BE2C (cell line): ENCODE measurements at regions not wholly inside any gene's neighbourhood (a gene's known extent, or its start where the extent isn't known, plus 50 kb on each side); places are given as distances from the start of the nearest gene placed in this dataset.

Source experiments
- DNase-seq: peaks from one replicate; pipeline ENCODE4 v3.0.0-alpha.2; 2020
- H3K27me3 ChIP-seq: fragments of 250-450 bp; sonication (Bioruptor Pico); 2 replicates; pipeline ENCODE4 v1.5.1; 2020; ENCODE audit warnings: mild to moderate bottlenecking
- H3K36me3 ChIP-seq: fragments of 250-450 bp; sonication (Bioruptor Pico); 2 replicates; pipeline ENCODE4 v1.5.1; 2020; ENCODE audit warnings: mild to moderate bottlenecking
- H3K4me1 ChIP-seq: fragments of 250-450 bp; sonication (Bioruptor Pico); 2 replicates; pipeline ENCODE4 v1.5.1; 2020
- H3K4me3 ChIP-seq: 2 replicates; pipeline ENCODE4 v1.5.1; 2011; ENCODE audit warnings: low read depth, low read length
- H3K9me3 ChIP-seq: fragments of 250-450 bp; sonication (Bioruptor Pico); 2 replicates; pipeline ENCODE4 v1.5.1; 2020
- CTCF ChIP-seq: IDR thresholded peaks from 2 replicates; pipeline ENCODE4 v1.5.1; 2012; ENCODE audit warnings: mild to moderate bottlenecking, low read depth, low read length

- no peak for DNase-seq
- TF ChIP-seq CTCF: no peak
- Histone ChIP-seq H3K9me3 (no peaks in the 10 kb centered on the region), H3K4me3 (no peak overlapping the region), H3K36me3 (no peaks in the 10 kb centered on the region), H3K4me1 (no peaks in the 10 kb centered on the region), H3K27me3 (no peaks in the 10 kb centered on the region)
Observed at GRCh38 chr11:44467931-44468330, 97.5 kb upstream of the CD82 start.

- TF ChIP-seq CTCF: no peak
- Histone ChIP-seq H3K36me3 (no peaks in the 10 kb centered on the region), H3K4me3 (no peak overlapping the region), H3K4me1 (no peaks in the 10 kb centered on the region), H3K9me3 (no peaks in the 10 kb centered on the region), H3K27me3 (no peaks in the 10 kb centered on the region)
- no peak for DNase-seq
Observed at GRCh38 chr11:44468345-44468988, 97.0 kb upstream of the CD82 start.

- no peaks in the 10 kb centered on the region for H3K27me3 ChIP-seq
- H3K4me3 ChIP-seq: no peak overlapping the region
- no peak for TF ChIP-seq CTCF
- no peaks in the 10 kb centered on the region for H3K4me1 ChIP-seq
- H3K9me3 ChIP-seq: no peaks in the 10 kb centered on the region
- no peak for DNase-seq
- H3K36me3 ChIP-seq: no peaks in the 10 kb centered on the region
Observed at GRCh38 chr11:44469412-44469811, 96.1 kb upstream of the CD82 start.

- Histone ChIP-seq H3K36me3 (no peaks in the 10 kb centered on the region), H3K4me3 (no peak overlapping the region), H3K9me3 (no peaks in the 10 kb centered on the region), H3K4me1 (no peaks in the 10 kb centered on the region), H3K27me3 (no peaks in the 10 kb centered on the region)
- no peak for DNase-seq
- no peak for TF ChIP-seq CTCF
Observed at GRCh38 chr11:44470854-44471253, 94.6 kb upstream of the CD82 start.

- H3K27me3 ChIP-seq: no peaks in the 10 kb centered on the region
- H3K9me3 ChIP-seq: no peaks in the 10 kb centered on the region
- H3K4me1 ChIP-seq: no peaks in the 10 kb centered on the region
- TF ChIP-seq CTCF: no peak
- H3K4me3 ChIP-seq: no peak overlapping the region
- H3K36me3 ChIP-seq: no peaks in the 10 kb centered on the region
- peak; percentile 13 for DNase-seq
Observed at GRCh38 chr11:44471603-44472002, 93.9 kb upstream of the CD82 start.

GRCh38 chr11:44472916-44473315 is 92.5 kb upstream of the CD82 start:
- no peaks in the 10 kb centered on the region for H3K4me1 ChIP-seq
- no peaks in the 10 kb centered on the region for H3K27me3 ChIP-seq
- H3K4me3 ChIP-seq: no peak overlapping the region
- DNase-seq: no peak
- no peak for TF ChIP-seq CTCF
- H3K9me3 ChIP-seq: no peaks in the 10 kb centered on the region
- no peaks in the 10 kb centered on the region for H3K36me3 ChIP-seq
